ENCODE measurements at regions not wholly inside any gene's neighbourhood (a gene's known extent, or its start where the extent isn't known, plus 50 kb on each side); places are given as distances from the start of the nearest gene placed in this dataset.
"Not testable (repeated sequence)": the region's sequence is repeated elsewhere in the genome, so short reads cannot be mapped to it uniquely, and the experiment has no call there.

- no peak for DNase-seq
These were observed 92.9 kb downstream of the GPR139 start for GRCh38 chr16:19980632-19981265.

- DNase-seq = no peak
These were observed 94.1 kb downstream of the GPR139 start for GRCh38 chr16:19979638-19980037.

GRCh38 chr16:19974607-19975006 is 90.0 kb upstream of the GPRC5B start:
- no peak for DNase-seq

- no peak for DNase-seq
These were observed 87.5 kb upstream of the GPRC5B start for GRCh38 chr16:19972111-19972510.

- DNase-seq = no peak
These were observed 84.4 kb upstream of the GPRC5B start for GRCh38 chr16:19968891-19969683.

- no peak for DNase-seq
These were observed 83.3 kb upstream of the GPRC5B start for GRCh38 chr16:19967963-19968362.

GRCh38 chr16:19967561-19967960 is 82.9 kb upstream of the GPRC5B start:
- no peak for DNase-seq

GRCh38 chr16:19963301-19963700 is 78.7 kb upstream of the GPRC5B start:
- DNase-seq = no peak

- DNase-seq = no peak
These were observed 75.5 kb upstream of the GPRC5B start for GRCh38 chr16:19960183-19960582.

GRCh38 chr16:19959736-19960135 is 75.1 kb upstream of the GPRC5B start:
- DNase-seq = no peak

- not testable (repeated sequence) for DNase-seq
These were observed 71.2 kb upstream of the GPRC5B start for GRCh38 chr16:19955896-19956295.

- not testable (repeated sequence) for DNase-seq
These were observed 70.4 kb upstream of the GPRC5B start for GRCh38 chr16:19955084-19955483.

- no peak for DNase-seq
These were observed 63.8 kb upstream of the GPRC5B start for GRCh38 chr16:19948186-19949104.

GRCh38 chr16:19945934-19946333 is 61.3 kb upstream of the GPRC5B start:
- no peak for DNase-seq

GRCh38 chr16:19940195-19940594 is 55.5 kb upstream of the GPRC5B start:
- no peak for DNase-seq

- no peak for DNase-seq
These were observed 54.9 kb upstream of the GPRC5B start for GRCh38 chr16:19939553-19939952.

GRCh38 chr16:19938536-19938935 is 53.9 kb upstream of the GPRC5B start:
- DNase-seq = no peak

- DNase-seq = no peak
These were observed 51.8 kb upstream of the GPRC5B start for GRCh38 chr16:19936441-19936840.

- DNase-seq = peak; percentile 45
These were observed 51.0 kb upstream of the GPRC5B start for GRCh38 chr16:19935694-19936093.
